K562 (cell line): ENCODE measurements at regions not wholly inside any gene's neighbourhood (a gene's known extent, or its start where the extent isn't known, plus 50 kb on each side); places are given as distances from the start of the nearest gene placed in this dataset.

Experiments
- CBFA2T3 ChIP-seq: fragments of 450-650 bp; IDR thresholded peaks from 2 replicates; pipeline ENCODE4 v1.6.1; 2017
- CCNT2 ChIP-seq: IDR thresholded peaks from 2 replicates; pipeline ENCODE4 v1.6.1; 2011; ENCODE audit warnings: borderline replicate concordance, low read depth, mild to moderate bottlenecking, moderate library complexity, mixed read lengths, low read length; ENCODE audit not compliant: insufficient read length; ENCODE audit errors: extremely low read depth
- CXXC5 ChIP-seq: fragments of 250-450 bp; sonication (Bioruptor Pico); IDR thresholded peaks from 2 replicates; pipeline ENCODE4 v1.8.0; 2022; ENCODE audit warnings: inconsistent platforms, mild to moderate bottlenecking, moderate library complexity
- ELF2 ChIP-seq: fragments of 250-450 bp; sonication (Bioruptor Pico); IDR thresholded peaks from 2 replicates; pipeline ENCODE4 v1.5.0; 2021; ENCODE audit warnings: mild to moderate bottlenecking
- HDGF ChIP-seq: fragments of 450-650 bp; IDR thresholded peaks from 2 replicates; pipeline ENCODE4 v1.6.1; 2016
- ILK ChIP-seq: fragments of 450-650 bp; IDR thresholded peaks from 2 replicates; pipeline ENCODE4 v1.6.1; 2016; ENCODE audit warnings: missing genetic modification characterization, low read depth, mild to moderate bottlenecking, missing compliant biosample characterization, moderate library complexity, borderline replicate concordance
- JUNB ChIP-seq: fragments of 450-650 bp; formaldehyde crosslinking; conservative IDR thresholded peaks from 2 replicates; pipeline ENCODE4 v1.4.0; 2020; ENCODE audit warnings: mild to moderate bottlenecking
- MAFK ChIP-seq: IDR thresholded peaks from 2 replicates; pipeline ENCODE4 v1.6.1; 2011; ENCODE audit warnings: low read length, improper control_type of control experiment
- NELFE ChIP-seq: IDR thresholded peaks from 2 replicates; pipeline ENCODE4 v1.6.1; 2011; ENCODE audit warnings: mild to moderate bottlenecking; ENCODE audit not compliant: insufficient read depth, insufficient read length
- NFATC3 ChIP-seq: fragments of 450-650 bp; IDR thresholded peaks from 2 replicates; pipeline ENCODE4 v1.6.1; 2017; ENCODE audit warnings: mild to moderate bottlenecking
- TAF7 ChIP-seq: fragments of 450-650 bp; IDR thresholded peaks from 2 replicates; pipeline ENCODE4 v1.6.1; 2016; ENCODE audit warnings: missing genetic modification characterization, missing compliant biosample characterization
- TCF7 ChIP-seq: sonication (generic); IDR thresholded peaks from 2 replicates; pipeline ENCODE4 v1.6.1; 2016; ENCODE audit warnings: antibody characterized with exemption, borderline replicate concordance
- XRCC4 ChIP-seq: IDR thresholded peaks from one replicate; pipeline ENCODE4 v1.6.1; 2011; ENCODE audit not compliant: insufficient read depth, insufficient read length; ENCODE audit errors: extremely low read depth
- ZFPM2 ChIP-seq: fragments of 250-450 bp; sonication (Bioruptor Pico); IDR thresholded peaks from 2 replicates; pipeline ENCODE4 v1.5.1; 2022; ENCODE audit warnings: mild to moderate bottlenecking
- ZSCAN32 ChIP-seq: fragments of 450-650 bp; formaldehyde crosslinking; IDR thresholded peaks from 2 replicates; pipeline ENCODE4 v1.4.0; 2020; ENCODE audit warnings: mild to moderate bottlenecking, moderate library complexity
- TF ChIP-seq, protein P1 (sequence below), 2 experiments: fragments of 450-650 bp in 1 of 2; sonication (generic) in 1 of 2; formaldehyde crosslinking in 1 of 2; IDR thresholded peaks; 2 replicates each; pipeline versions ENCODE4 v1.7.1 to v1.9.0; 2016 to 2022; ENCODE audit warnings: inconsistent platforms in 1 of 2, mild to moderate bottlenecking in 1 of 2, missing genetic modification reagents in 1 of 2
- TF ChIP-seq, protein P2 (sequence below): fragments of 450-650 bp; IDR thresholded peaks from 2 replicates; pipeline ENCODE4 v1.6.1; 2014; ENCODE audit warnings: low read depth, mild to moderate bottlenecking, moderate library complexity, borderline replicate concordance
- TF ChIP-seq, protein P3 (sequence below): sonication (generic); formaldehyde crosslinking; IDR thresholded peaks from 2 replicates; pipeline ENCODE4 v1.8.0; 2022; ENCODE audit warnings: mild to moderate bottlenecking, missing genetic modification reagents

- TF ChIP-seq, protein P1, sequence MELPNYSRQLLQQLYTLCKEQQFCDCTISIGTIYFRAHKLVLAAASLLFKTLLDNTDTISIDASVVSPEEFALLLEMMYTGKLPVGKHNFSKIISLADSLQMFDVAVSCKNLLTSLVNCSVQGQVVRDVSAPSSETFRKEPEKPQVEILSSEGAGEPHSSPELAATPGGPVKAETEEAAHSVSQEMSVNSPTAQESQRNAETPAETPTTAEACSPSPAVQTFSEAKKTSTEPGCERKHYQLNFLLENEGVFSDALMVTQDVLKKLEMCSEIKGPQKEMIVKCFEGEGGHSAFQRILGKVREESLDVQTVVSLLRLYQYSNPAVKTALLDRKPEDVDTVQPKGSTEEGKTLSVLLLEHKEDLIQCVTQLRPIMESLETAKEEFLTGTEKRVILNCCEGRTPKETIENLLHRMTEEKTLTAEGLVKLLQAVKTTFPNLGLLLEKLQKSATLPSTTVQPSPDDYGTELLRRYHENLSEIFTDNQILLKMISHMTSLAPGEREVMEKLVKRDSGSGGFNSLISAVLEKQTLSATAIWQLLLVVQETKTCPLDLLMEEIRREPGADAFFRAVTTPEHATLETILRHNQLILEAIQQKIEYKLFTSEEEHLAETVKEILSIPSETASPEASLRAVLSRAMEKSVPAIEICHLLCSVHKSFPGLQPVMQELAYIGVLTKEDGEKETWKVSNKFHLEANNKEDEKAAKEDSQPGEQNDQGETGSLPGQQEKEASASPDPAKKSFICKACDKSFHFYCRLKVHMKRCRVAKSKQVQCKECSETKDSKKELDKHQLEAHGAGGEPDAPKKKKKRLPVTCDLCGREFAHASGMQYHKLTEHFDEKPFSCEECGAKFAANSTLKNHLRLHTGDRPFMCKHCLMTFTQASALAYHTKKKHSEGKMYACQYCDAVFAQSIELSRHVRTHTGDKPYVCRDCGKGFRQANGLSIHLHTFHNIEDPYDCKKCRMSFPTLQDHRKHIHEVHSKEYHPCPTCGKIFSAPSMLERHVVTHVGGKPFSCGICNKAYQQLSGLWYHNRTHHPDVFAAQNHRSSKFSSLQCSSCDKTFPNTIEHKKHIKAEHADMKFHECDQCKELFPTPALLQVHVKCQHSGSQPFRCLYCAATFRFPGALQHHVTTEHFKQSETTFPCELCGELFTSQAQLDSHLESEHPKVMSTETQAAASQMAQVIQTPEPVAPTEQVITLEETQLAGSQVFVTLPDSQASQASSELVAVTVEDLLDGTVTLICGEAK (IDR thresholded peaks at IDR 0.05): no peak
- TF ChIP-seq, protein P1 (CRISPR knock-in tag; IDR thresholded peaks at IDR 0.05): no peak
- TF ChIP-seq ELF2 (CRISPR knock-in tag) (no peak), ILK (no peak), CBFA2T3 (peak; percentile 30; the same call in 1 of the 2 replicates), MAFK (no peak), NELFE (no peak), NFATC3 (no peak), CCNT2 (no peak), TCF7 (peak; percentile 73; the same call in 1 of the 2 replicates), JUNB (CRISPR knock-in tag) (no peak), ZFPM2 (CRISPR knock-in tag) (no peak), CXXC5 (CRISPR knock-in tag) (no peak), TAF7 (no peak), XRCC4 (no peak), HDGF (no peak), ZSCAN32 (CRISPR knock-in tag) (no peak)
- TF ChIP-seq, protein P2, sequence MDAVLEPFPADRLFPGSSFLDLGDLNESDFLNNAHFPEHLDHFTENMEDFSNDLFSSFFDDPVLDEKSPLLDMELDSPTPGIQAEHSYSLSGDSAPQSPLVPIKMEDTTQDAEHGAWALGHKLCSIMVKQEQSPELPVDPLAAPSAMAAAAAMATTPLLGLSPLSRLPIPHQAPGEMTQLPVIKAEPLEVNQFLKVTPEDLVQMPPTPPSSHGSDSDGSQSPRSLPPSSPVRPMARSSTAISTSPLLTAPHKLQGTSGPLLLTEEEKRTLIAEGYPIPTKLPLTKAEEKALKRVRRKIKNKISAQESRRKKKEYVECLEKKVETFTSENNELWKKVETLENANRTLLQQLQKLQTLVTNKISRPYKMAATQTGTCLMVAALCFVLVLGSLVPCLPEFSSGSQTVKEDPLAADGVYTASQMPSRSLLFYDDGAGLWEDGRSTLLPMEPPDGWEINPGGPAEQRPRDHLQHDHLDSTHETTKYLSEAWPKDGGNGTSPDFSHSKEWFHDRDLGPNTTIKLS: no peak
- TF ChIP-seq, protein P3, sequence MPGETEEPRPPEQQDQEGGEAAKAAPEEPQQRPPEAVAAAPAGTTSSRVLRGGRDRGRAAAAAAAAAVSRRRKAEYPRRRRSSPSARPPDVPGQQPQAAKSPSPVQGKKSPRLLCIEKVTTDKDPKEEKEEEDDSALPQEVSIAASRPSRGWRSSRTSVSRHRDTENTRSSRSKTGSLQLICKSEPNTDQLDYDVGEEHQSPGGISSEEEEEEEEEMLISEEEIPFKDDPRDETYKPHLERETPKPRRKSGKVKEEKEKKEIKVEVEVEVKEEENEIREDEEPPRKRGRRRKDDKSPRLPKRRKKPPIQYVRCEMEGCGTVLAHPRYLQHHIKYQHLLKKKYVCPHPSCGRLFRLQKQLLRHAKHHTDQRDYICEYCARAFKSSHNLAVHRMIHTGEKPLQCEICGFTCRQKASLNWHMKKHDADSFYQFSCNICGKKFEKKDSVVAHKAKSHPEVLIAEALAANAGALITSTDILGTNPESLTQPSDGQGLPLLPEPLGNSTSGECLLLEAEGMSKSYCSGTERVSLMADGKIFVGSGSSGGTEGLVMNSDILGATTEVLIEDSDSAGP (CRISPR knock-in tag): no peak
Measured at GRCh38 chr7:120053390-120053961, 219.5 kb upstream of the KCND2 start (continued).
